Epithelial cell of prostate (primary cell): ENCODE measurements at regions not wholly inside any gene's neighbourhood (a gene's known extent, or its start where the extent isn't known, plus 50 kb on each side); places are given as distances from the start of the nearest gene placed in this dataset.
"Not testable (repeated sequence)": the region's sequence is repeated elsewhere in the genome, so short reads cannot be mapped to it uniquely, and the experiment has no call there.

ENCODE experiments used
- DNase-seq: peaks from one replicate; pipeline ENCODE4 v3.0.0-alpha.2; 2011; ENCODE audit warnings: low read depth, low spot score
- H3K27ac ChIP-seq: fragments of 450-650 bp; 2 replicates; pipeline ENCODE4 v1.5.1; 2017; ENCODE audit warnings: mild to moderate bottlenecking

- no peak for DNase-seq
- no peak overlapping the region for H3K27ac ChIP-seq
These were observed 703.6 kb upstream of the FAM241A start for GRCh38 chr4:111441687-111442086.

- H3K27ac ChIP-seq, DNase-seq: not testable (repeated sequence)
These were observed 700.4 kb upstream of the FAM241A start for GRCh38 chr4:111444836-111445235.

GRCh38 chr4:111449657-111450056, 695.6 kb upstream of the FAM241A start:
- peak; percentile 33 for DNase-seq
- no peak overlapping the region for H3K27ac ChIP-seq

- H3K27ac ChIP-seq = no peak overlapping the region
- DNase-seq = no peak
These were observed 694.4 kb upstream of the FAM241A start for GRCh38 chr4:111450867-111451266.

GRCh38 chr4:111453216-111453615, 692.0 kb upstream of the FAM241A start:
- no peak overlapping the region for H3K27ac ChIP-seq
- DNase-seq = no peak

- H3K27ac ChIP-seq = no peak overlapping the region
- no peak for DNase-seq
These were observed 690.3 kb upstream of the FAM241A start for GRCh38 chr4:111454961-111455360.

- DNase-seq = no peak
- no peak overlapping the region for H3K27ac ChIP-seq
These were observed 680.8 kb upstream of the FAM241A start for GRCh38 chr4:111464251-111465045.

GRCh38 chr4:111466811-111467604, 678.2 kb upstream of the FAM241A start:
- no peak for DNase-seq
- H3K27ac ChIP-seq = no peak overlapping the region

- no peak overlapping the region for H3K27ac ChIP-seq
- no peak for DNase-seq
These were observed 670.3 kb upstream of the FAM241A start for GRCh38 chr4:111475001-111475400.

GRCh38 chr4:111475666-111476065, 669.6 kb upstream of the FAM241A start:
- no peak for DNase-seq
- no peak overlapping the region for H3K27ac ChIP-seq

GRCh38 chr4:111480510-111480909, 664.7 kb upstream of the FAM241A start:
- H3K27ac ChIP-seq = no peak overlapping the region
- DNase-seq = no peak

GRCh38 chr4:111483375-111484169, 661.7 kb upstream of the FAM241A start:
- DNase-seq = no peak
- no peak overlapping the region for H3K27ac ChIP-seq

- no peak for DNase-seq
- H3K27ac ChIP-seq = no peak overlapping the region
These were observed 652.8 kb upstream of the FAM241A start for GRCh38 chr4:111492496-111492895.

- no peak overlapping the region for H3K27ac ChIP-seq
- DNase-seq = no peak
These were observed 650.8 kb upstream of the FAM241A start for GRCh38 chr4:111494471-111494870.

GRCh38 chr4:111494971-111495370, 650.3 kb upstream of the FAM241A start:
- no peak overlapping the region for H3K27ac ChIP-seq
- no peak for DNase-seq

- no peak for DNase-seq
- H3K27ac ChIP-seq = no peak overlapping the region
These were observed 646.0 kb upstream of the FAM241A start for GRCh38 chr4:111499291-111499690.

- DNase-seq = no peak
- H3K27ac ChIP-seq = no peak overlapping the region
These were observed 645.5 kb upstream of the FAM241A start for GRCh38 chr4:111499706-111500105.

GRCh38 chr4:111500858-111501257, 644.4 kb upstream of the FAM241A start:
- no peak for DNase-seq
- no peak overlapping the region for H3K27ac ChIP-seq

GRCh38 chr4:111501946-111502345, 643.3 kb upstream of the FAM241A start:
- DNase-seq = no peak
- no peak overlapping the region for H3K27ac ChIP-seq

GRCh38 chr4:111502626-111503025, 642.6 kb upstream of the FAM241A start:
- DNase-seq = no peak
- no peak overlapping the region for H3K27ac ChIP-seq

GRCh38 chr4:111506706-111507105, 638.5 kb upstream of the FAM241A start:
- DNase-seq = no peak
- H3K27ac ChIP-seq = no peak overlapping the region
